Osteocyte (in vitro differentiated cells): ENCODE measurements at regions not wholly inside any gene's neighbourhood (a gene's known extent, or its start where the extent isn't known, plus 50 kb on each side); places are given as distances from the start of the nearest gene placed in this dataset.

ENCODE experiments used
- DNase-seq: peaks from one replicate; pipeline ENCODE4 v3.0.0; 2021; ENCODE audit warnings: mixed read lengths; ENCODE audit not compliant: unreplicated experiment; ENCODE audit errors: extremely low spot score
- H3K27ac Mint-ChIP-seq: one replicate; pipeline ENCODE4 v1.8.0; 2021; ENCODE audit warnings: mild to moderate bottlenecking, mixed read lengths; ENCODE audit not compliant: unreplicated experiment
- H3K27me3 Mint-ChIP-seq: one replicate; pipeline ENCODE4 v1.8.0; 2021; ENCODE audit warnings: mixed read lengths; ENCODE audit not compliant: unreplicated experiment
- H3K36me3 Mint-ChIP-seq: one replicate; pipeline ENCODE4 v1.8.0; 2021; ENCODE audit warnings: mixed read lengths; ENCODE audit not compliant: unreplicated experiment
- H3K4me1 Mint-ChIP-seq: one replicate; pipeline ENCODE4 v1.8.0; 2021; ENCODE audit warnings: mixed read lengths; ENCODE audit not compliant: unreplicated experiment
- H3K4me3 Mint-ChIP-seq: one replicate; pipeline ENCODE4 v1.8.0; 2021; ENCODE audit warnings: mild to moderate bottlenecking, moderate library complexity, mixed read lengths; ENCODE audit not compliant: unreplicated experiment
- H3K9me3 Mint-ChIP-seq: one replicate; pipeline ENCODE4 v1.8.0; 2021; ENCODE audit warnings: mixed read lengths; ENCODE audit not compliant: unreplicated experiment
- TF ChIP-seq, protein P1 (sequence below): fragments of 200-600 bp; sonication (generic); IDR thresholded peaks from 2 replicates; pipeline ENCODE4 v1.5.0; 2021; ENCODE audit warnings: antibody characterized with exemption, mild to moderate bottlenecking, moderate library complexity

DNA sequence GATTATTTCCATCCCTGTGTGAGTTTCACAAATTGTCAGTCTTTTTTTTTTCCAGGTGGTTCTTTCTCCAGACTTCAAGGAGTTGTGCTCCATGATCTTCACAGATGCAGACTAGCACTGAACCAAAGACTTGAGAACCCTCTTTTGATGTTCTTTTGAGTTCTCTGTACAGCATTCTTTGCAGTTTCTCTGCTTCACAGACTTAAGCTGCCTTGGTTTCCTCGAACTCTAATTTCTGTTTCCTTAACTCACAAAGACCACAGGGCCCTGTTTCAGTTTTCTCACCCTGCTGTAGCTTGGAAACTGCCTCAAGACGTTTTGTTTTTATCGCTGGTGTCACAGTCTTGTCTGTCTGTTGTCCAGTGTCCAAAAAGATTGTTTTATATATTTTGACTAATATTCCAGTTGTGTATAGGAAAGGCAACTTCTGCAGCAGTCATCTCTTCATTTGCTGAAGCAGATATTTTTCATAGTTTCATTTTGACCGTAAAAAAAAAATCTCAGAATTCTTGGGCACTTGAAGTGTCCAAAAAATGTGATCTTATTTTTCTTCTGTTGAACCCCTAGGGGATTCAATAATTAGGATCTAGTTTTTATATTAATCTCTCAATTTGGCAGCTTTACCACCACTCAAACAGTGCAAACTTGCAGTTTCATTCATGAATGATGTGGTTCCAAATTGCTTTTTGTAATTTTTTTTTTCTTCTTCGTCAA, 97.0 kb upstream of the MC4R start:
- H3K27me3 Mint-ChIP-seq = no peaks in the 10 kb centered on the region
- H3K27ac Mint-ChIP-seq = peak overlapping the region; percentile 87
- H3K4me3 Mint-ChIP-seq = peak overlapping the region; percentile 60
- DNase-seq = no peak
- H3K36me3 Mint-ChIP-seq = no peaks in the 10 kb centered on the region
- peaks cover 4% of the 10 kb centered on the region for H3K9me3 Mint-ChIP-seq
- TF ChIP-seq, protein P1, sequence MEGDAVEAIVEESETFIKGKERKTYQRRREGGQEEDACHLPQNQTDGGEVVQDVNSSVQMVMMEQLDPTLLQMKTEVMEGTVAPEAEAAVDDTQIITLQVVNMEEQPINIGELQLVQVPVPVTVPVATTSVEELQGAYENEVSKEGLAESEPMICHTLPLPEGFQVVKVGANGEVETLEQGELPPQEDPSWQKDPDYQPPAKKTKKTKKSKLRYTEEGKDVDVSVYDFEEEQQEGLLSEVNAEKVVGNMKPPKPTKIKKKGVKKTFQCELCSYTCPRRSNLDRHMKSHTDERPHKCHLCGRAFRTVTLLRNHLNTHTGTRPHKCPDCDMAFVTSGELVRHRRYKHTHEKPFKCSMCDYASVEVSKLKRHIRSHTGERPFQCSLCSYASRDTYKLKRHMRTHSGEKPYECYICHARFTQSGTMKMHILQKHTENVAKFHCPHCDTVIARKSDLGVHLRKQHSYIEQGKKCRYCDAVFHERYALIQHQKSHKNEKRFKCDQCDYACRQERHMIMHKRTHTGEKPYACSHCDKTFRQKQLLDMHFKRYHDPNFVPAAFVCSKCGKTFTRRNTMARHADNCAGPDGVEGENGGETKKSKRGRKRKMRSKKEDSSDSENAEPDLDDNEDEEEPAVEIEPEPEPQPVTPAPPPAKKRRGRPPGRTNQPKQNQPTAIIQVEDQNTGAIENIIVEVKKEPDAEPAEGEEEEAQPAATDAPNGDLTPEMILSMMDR = no peak
- peaks cover 49% of the 10 kb centered on the region for H3K4me1 Mint-ChIP-seq

DNA sequence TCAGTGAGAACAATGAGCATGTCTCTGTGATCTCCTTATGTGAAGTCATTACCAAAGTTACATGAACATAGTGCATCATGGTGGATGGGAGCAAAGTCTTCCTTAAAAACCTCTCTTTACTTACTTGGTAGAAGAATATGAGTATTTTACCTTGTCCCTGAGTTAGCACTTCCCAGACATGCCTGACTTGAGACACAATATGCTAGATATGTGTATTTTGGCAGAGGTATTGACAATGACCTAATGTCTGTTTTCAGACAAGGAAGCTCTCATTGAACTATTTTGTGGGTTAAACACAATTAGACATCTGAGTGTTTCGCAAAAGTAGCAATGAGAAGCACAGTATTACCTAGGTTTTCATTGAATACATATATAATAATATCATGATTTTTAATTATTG, 99.1 kb upstream of the MC4R start:
- no peak for DNase-seq
- peaks cover 41% of the 10 kb centered on the region for H3K4me1 Mint-ChIP-seq
- no peaks in the 10 kb centered on the region for H3K36me3 Mint-ChIP-seq
- no peak overlapping the region for H3K4me3 Mint-ChIP-seq
- H3K27ac Mint-ChIP-seq = no peak overlapping the region
- H3K9me3 Mint-ChIP-seq = peaks cover 4% of the 10 kb centered on the region
- H3K27me3 Mint-ChIP-seq = no peaks in the 10 kb centered on the region
- TF ChIP-seq, protein P1 = no peak

DNA sequence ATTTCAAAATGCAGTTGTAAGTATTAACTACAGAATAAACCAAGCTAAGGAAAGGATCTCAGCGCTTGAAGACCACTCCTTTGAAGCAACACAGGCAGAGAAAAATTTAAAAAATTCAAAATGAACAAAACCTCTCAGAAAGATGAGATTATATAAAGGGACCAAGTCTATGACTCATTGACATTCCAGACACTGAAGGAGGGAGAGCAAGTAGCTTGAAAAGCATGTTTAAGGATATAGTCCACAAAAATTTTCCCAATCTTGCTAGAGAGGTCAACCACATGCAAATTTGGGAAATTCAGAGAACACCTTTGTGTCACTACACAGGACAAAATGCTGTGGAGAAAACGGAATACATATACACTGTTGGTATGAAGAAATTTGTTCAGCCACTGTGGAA, 112.6 kb upstream of the MC4R start:
- Mint-ChIP-seq H3K36me3 (no peaks in the 10 kb centered on the region), H3K9me3 (peaks cover 5% of the 10 kb centered on the region), H3K4me1 (peaks cover 15% of the 10 kb centered on the region), H3K4me3 (no peak overlapping the region), H3K27ac (peak overlapping the region; percentile 21), H3K27me3 (no peaks in the 10 kb centered on the region)
- no peak for DNase-seq
- TF ChIP-seq, protein P1 = no peak

DNA sequence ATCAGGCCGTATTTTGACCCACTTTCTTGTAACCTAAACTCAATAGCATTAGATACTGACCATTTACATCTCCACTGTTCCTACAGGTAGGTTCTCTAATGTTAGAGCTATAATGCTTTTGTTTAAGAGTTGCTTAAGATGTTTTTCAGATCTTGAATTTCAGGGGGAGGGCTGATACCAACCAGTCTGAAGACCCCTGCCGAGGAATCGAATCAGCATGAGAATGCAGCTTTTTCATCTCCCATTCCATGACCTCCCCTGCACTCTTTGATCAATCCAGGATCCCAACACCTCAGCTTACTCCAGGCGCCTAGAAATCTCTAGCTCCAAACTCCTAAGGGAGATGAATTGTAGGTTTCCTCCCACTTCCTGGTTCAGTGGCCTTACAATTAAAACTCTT, 120.5 kb upstream of the MC4R start:
- no peaks in the 10 kb centered on the region for H3K27me3 Mint-ChIP-seq
- H3K27ac Mint-ChIP-seq = no peak overlapping the region
- TF ChIP-seq, protein P1 = no peak
- no peaks in the 10 kb centered on the region for H3K36me3 Mint-ChIP-seq
- no peak overlapping the region for H3K4me3 Mint-ChIP-seq
- H3K4me1 Mint-ChIP-seq = no peaks in the 10 kb centered on the region
- DNase-seq = no peak
- H3K9me3 Mint-ChIP-seq = no peaks in the 10 kb centered on the region

DNA sequence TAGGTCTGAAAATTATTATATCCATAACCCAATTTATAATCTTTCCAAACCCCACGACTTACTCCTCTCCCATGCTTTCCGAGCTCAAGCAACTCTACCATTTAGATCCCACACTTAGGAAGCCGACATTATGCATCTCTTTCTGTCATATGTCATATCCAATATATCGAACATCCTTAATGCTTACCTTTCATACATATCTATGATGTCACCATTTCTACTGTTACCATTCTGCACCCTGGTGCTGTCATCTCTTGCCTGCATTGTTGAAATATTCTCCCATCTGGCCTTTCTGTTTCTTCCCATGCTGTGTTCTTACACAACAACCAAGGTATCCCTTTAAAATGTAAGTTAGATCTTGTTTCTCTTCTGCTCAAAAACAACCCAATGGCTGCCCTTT, 127.1 kb upstream of the MC4R start:
- H3K36me3 Mint-ChIP-seq = no peaks in the 10 kb centered on the region
- TF ChIP-seq, protein P1 = no peak
- H3K4me3 Mint-ChIP-seq = no peak overlapping the region
- no peak overlapping the region for H3K27ac Mint-ChIP-seq
- DNase-seq = no peak
- no peaks in the 10 kb centered on the region for H3K4me1 Mint-ChIP-seq
- H3K27me3 Mint-ChIP-seq = peaks cover 3% of the 10 kb centered on the region
- no peaks in the 10 kb centered on the region for H3K9me3 Mint-ChIP-seq
